ENCODE measurements at regions not wholly inside any gene's neighbourhood (a gene's known extent, or its start where the extent isn't known, plus 50 kb on each side); places are given as distances from the start of the nearest gene placed in this dataset.

DNA sequence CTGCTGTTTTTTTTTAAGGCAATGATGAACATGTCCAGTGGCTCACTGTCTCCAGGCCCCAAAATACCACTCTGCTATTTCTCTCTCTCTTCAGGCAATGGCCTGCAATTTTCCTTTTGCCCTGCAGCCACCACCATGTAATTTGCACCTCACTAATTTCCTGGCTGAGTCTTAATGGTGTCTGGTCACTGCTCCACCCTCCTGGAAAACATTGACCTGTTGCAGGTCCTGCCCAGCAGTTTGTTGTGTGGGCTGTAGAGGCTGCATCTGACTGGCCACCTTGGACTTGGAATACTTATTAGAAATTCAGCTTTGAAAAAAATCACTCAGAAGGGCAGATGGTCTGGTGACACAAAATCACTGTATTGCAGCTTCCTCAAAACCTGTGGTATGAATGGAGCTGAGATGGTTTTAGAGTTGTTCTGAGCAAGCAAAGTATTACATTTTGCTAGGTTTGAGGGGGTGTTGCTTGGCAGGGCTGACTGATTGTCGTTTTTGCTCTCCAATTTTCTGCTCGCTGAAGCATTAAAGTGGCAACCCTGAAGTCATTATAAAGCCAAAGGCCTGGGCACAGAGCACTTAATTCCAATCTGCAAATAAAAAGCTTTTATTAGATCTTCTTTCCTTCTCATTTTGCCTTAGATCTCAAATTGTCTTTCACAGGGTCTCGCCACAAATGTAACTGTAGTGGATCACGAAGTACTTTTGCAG lies 134.8 kb downstream of the TMEM174 start:
- TF ChIP-seq, protein P1, sequence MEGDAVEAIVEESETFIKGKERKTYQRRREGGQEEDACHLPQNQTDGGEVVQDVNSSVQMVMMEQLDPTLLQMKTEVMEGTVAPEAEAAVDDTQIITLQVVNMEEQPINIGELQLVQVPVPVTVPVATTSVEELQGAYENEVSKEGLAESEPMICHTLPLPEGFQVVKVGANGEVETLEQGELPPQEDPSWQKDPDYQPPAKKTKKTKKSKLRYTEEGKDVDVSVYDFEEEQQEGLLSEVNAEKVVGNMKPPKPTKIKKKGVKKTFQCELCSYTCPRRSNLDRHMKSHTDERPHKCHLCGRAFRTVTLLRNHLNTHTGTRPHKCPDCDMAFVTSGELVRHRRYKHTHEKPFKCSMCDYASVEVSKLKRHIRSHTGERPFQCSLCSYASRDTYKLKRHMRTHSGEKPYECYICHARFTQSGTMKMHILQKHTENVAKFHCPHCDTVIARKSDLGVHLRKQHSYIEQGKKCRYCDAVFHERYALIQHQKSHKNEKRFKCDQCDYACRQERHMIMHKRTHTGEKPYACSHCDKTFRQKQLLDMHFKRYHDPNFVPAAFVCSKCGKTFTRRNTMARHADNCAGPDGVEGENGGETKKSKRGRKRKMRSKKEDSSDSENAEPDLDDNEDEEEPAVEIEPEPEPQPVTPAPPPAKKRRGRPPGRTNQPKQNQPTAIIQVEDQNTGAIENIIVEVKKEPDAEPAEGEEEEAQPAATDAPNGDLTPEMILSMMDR (IDR thresholded peaks at IDR 0.05; ENCODE audit: borderline replicate concordance) = no peak
- intact Hi-C loops (cut with micrococcal nuclease) = no loop called here
- Histone ChIP-seq H3K27ac (replicated peaks) (no peak overlapping the region), H3K4me1 (peaks cover 20% of the 10 kb centered on the region), H3K36me3 (no peaks in the 10 kb centered on the region), H3K27me3 (ENCODE audit: low read depth) (peaks cover 100% of the 10 kb centered on the region), H3K9me3 (replicated peaks) (no peaks in the 10 kb centered on the region), H3K4me3 (no peak overlapping the region)
- DNase-seq = no peak

DNA sequence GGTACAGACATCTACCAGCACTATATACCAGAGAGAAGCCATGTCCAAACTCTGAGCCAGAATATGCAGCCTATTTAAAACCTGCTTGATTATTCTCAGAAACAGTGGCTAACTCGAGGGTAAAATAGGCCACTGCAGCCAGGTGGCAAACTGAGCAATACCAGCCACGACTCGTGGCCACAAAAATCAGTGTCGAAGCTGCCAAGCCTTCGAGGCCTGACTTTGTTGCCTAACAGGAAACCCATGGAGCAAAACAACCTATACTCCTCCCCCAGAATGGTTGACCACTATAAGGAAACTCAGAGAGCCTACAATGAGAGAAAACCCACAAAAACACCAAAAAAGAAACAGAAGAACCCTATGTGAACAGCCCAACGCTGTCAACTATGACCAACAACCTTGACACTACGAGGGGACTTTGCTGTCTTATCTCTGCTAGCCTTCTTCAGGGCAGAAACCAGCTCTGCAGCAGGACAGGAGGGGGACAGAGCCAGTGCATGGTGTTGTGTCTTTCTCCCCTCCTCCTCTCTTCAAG lies 133.8 kb downstream of the TMEM174 start:
- Histone ChIP-seq H3K9me3 (replicated peaks) (no peaks in the 10 kb centered on the region), H3K36me3 (no peaks in the 10 kb centered on the region), H3K4me1 (peaks cover 15% of the 10 kb centered on the region), H3K4me3 (no peak overlapping the region), H3K27ac (replicated peaks) (no peak overlapping the region), H3K27me3 (ENCODE audit: low read depth) (peaks cover 100% of the 10 kb centered on the region)
- DNase-seq = no peak
- TF ChIP-seq, protein P1 (IDR thresholded peaks at IDR 0.05; ENCODE audit: borderline replicate concordance) = no peak
- intact Hi-C loops (cut with micrococcal nuclease) = no loop called here

DNA sequence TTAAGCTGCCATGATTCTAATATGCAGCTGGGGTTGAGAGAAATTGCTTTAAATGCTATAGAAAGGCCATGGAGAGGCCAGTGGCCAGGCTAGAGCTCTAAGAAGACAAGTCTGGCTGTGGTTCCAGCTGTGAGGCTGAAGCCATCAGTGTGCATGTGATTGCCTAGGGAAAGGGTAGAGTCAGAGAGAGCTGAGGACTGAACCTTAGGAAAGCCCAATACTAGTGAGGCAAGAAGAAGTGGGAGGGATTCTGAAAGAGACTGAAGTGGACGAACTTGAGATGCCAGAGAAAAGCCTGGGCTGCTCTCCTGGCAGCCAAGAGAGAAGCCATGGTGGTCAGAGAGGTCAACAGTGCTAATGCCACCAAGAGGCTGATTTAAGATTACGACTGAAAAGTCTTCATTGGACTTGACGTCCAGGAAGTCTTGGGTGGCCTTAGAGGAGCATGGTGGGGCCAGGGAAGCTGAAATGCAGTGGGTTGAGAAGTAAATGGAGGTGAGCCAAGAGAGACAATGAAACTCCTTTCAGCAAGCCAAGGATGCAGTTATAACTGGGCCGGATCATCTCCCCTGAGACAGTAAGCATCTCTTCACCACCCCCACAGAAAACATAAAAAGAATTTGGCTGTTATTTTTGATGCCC lies 133.2 kb downstream of the TMEM174 start:
- TF ChIP-seq, protein P1 (IDR thresholded peaks at IDR 0.05; ENCODE audit: borderline replicate concordance) = no peak
- intact Hi-C loops (cut with micrococcal nuclease) = no loop called here
- Histone ChIP-seq H3K27me3 (ENCODE audit: low read depth) (peaks cover 100% of the 10 kb centered on the region), H3K4me3 (no peak overlapping the region), H3K4me1 (peaks cover 9% of the 10 kb centered on the region), H3K9me3 (replicated peaks) (no peaks in the 10 kb centered on the region), H3K36me3 (no peaks in the 10 kb centered on the region), H3K27ac (replicated peaks) (no peak overlapping the region)
- no peak for DNase-seq

DNA sequence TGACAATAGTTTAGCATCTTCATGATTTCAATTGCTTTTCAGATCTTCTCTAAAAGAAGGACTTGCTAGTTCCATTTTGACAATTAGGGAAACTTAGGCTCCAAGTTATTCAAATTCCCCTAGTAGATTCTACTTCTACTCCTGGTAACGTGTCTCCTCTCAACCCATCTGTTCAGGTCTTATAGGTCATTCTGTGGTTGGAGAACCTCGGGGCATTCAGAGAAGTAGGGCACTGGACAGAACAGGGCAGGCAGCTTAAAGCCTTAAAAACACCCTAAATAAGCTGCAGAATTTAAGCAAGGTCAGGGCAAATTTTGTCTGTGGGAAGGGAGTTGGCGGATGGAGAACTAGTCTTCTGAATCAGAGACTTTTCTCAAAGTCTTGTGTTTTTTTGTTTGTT lies 132.4 kb downstream of the TMEM174 start:
- no peaks in the 10 kb centered on the region for H3K36me3 ChIP-seq
- no peaks in the 10 kb centered on the region for H3K9me3 ChIP-seq (replicated peaks)
- peaks cover 100% of the 10 kb centered on the region for H3K27me3 ChIP-seq (ENCODE audit: low read depth)
- TF ChIP-seq, protein P1 (IDR thresholded peaks at IDR 0.05; ENCODE audit: borderline replicate concordance) = no peak
- intact Hi-C loops (cut with micrococcal nuclease) = no loop called here
- H3K4me3 ChIP-seq = no peak overlapping the region
- no peak for DNase-seq
- peaks cover 8% of the 10 kb centered on the region for H3K4me1 ChIP-seq
- no peak overlapping the region for H3K27ac ChIP-seq (replicated peaks)

DNA sequence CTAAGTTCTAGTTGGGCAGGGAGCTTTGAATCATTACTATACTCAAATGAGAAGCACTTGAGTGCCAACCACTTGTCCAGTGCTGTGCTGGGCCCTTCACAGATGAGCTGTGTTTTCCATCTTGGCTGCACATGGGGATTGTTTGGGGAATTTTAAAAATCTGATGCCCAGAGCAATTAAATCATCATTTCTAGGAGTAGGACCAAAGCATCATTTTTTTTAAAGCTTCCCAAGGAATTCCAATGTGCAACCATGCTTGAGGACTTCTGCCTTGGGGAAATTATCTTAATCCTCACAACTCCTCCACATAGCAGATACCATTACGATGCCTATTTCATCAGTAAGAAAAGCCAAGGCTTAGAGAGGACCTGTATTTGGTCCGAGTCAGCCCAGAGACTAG lies 131.4 kb downstream of the TMEM174 start:
- H3K4me1 ChIP-seq = peaks cover 15% of the 10 kb centered on the region
- no peaks in the 10 kb centered on the region for H3K36me3 ChIP-seq
- no peak for DNase-seq
- H3K27me3 ChIP-seq (ENCODE audit: low read depth) = peaks cover 100% of the 10 kb centered on the region
- H3K9me3 ChIP-seq (replicated peaks) = no peaks in the 10 kb centered on the region
- TF ChIP-seq, protein P1 (IDR thresholded peaks at IDR 0.05; ENCODE audit: borderline replicate concordance) = no peak
- H3K27ac ChIP-seq (replicated peaks) = no peak overlapping the region
- intact Hi-C loops (cut with micrococcal nuclease) = no loop called here
- no peak overlapping the region for H3K4me3 ChIP-seq
